ENCODE measurements at regions not wholly inside any gene's neighbourhood (a gene's known extent, or its start where the extent isn't known, plus 50 kb on each side); places are given as distances from the start of the nearest gene placed in this dataset.

DNA sequence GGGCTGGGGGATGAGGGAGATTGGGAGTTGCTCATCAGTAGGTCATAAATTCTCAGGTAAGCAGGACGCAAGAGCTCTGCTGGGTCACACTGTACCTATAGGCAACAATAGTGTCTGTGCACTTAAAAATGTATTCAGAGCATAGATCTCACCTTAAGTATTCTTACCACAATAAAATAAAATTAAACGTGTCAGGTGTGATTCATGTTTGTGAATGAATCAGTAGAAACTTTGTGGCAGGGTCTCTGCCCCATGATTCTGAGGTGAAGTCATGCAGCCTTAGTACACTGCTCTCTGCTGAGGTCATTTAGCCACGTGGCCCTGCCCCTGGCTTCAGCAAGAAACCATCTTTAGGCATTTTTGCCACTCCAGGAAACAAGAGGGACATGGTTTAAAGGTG, 253.8 kb downstream of the FBXO15 start:
- whole genome bisulfite sequencing = 66% methylated on average over 3 of the region's 3 CpGs

More for the DNA sequence above, 253.8 kb downstream of the FBXO15 start:
- no peak for DNase-seq (ENCODE audit: low spot score)
- H3K9ac ChIP-seq (ENCODE audit: low read depth in 1 of 2, low read length in 2 of 2) = no peak overlapping the region
- H3K27me3 ChIP-seq (ENCODE audit: control insufficient read depth in 4 of 4, insufficient read depth in 4 of 4, low read length in 3 of 4) = peaks cover 0 to 4% (median 0%) of the 10 kb centered on the region in 4 donors
- H3K27ac ChIP-seq (ENCODE audit: low read depth in 1 of 2, low read length in 2 of 2) = no peak overlapping the region
- TF ChIP-seq SP1 (IDR thresholded peaks at IDR 0.05) = no peak
- no peak for TF ChIP-seq EGR1 (IDR thresholded peaks at IDR 0.05; ENCODE audit: low read depth in 2 of 2)
- no peak for TF ChIP-seq YY1 (IDR thresholded peaks at IDR 0.05)
- TF ChIP-seq HNF4G (IDR thresholded peaks at IDR 0.05) = no peak
- TF ChIP-seq, protein P1, sequence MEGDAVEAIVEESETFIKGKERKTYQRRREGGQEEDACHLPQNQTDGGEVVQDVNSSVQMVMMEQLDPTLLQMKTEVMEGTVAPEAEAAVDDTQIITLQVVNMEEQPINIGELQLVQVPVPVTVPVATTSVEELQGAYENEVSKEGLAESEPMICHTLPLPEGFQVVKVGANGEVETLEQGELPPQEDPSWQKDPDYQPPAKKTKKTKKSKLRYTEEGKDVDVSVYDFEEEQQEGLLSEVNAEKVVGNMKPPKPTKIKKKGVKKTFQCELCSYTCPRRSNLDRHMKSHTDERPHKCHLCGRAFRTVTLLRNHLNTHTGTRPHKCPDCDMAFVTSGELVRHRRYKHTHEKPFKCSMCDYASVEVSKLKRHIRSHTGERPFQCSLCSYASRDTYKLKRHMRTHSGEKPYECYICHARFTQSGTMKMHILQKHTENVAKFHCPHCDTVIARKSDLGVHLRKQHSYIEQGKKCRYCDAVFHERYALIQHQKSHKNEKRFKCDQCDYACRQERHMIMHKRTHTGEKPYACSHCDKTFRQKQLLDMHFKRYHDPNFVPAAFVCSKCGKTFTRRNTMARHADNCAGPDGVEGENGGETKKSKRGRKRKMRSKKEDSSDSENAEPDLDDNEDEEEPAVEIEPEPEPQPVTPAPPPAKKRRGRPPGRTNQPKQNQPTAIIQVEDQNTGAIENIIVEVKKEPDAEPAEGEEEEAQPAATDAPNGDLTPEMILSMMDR (IDR thresholded peaks at IDR 0.05; ENCODE audit: low read depth, low read length, missing input control) = no peak
- TF ChIP-seq NR2F2 (IDR thresholded peaks at IDR 0.05) = no peak
- TF ChIP-seq, protein P2, sequence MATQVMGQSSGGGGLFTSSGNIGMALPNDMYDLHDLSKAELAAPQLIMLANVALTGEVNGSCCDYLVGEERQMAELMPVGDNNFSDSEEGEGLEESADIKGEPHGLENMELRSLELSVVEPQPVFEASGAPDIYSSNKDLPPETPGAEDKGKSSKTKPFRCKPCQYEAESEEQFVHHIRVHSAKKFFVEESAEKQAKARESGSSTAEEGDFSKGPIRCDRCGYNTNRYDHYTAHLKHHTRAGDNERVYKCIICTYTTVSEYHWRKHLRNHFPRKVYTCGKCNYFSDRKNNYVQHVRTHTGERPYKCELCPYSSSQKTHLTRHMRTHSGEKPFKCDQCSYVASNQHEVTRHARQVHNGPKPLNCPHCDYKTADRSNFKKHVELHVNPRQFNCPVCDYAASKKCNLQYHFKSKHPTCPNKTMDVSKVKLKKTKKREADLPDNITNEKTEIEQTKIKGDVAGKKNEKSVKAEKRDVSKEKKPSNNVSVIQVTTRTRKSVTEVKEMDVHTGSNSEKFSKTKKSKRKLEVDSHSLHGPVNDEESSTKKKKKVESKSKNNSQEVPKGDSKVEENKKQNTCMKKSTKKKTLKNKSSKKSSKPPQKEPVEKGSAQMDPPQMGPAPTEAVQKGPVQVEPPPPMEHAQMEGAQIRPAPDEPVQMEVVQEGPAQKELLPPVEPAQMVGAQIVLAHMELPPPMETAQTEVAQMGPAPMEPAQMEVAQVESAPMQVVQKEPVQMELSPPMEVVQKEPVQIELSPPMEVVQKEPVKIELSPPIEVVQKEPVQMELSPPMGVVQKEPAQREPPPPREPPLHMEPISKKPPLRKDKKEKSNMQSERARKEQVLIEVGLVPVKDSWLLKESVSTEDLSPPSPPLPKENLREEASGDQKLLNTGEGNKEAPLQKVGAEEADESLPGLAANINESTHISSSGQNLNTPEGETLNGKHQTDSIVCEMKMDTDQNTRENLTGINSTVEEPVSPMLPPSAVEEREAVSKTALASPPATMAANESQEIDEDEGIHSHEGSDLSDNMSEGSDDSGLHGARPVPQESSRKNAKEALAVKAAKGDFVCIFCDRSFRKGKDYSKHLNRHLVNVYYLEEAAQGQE (IDR thresholded peaks at IDR 0.05) = no peak
- TF ChIP-seq, protein P3, sequence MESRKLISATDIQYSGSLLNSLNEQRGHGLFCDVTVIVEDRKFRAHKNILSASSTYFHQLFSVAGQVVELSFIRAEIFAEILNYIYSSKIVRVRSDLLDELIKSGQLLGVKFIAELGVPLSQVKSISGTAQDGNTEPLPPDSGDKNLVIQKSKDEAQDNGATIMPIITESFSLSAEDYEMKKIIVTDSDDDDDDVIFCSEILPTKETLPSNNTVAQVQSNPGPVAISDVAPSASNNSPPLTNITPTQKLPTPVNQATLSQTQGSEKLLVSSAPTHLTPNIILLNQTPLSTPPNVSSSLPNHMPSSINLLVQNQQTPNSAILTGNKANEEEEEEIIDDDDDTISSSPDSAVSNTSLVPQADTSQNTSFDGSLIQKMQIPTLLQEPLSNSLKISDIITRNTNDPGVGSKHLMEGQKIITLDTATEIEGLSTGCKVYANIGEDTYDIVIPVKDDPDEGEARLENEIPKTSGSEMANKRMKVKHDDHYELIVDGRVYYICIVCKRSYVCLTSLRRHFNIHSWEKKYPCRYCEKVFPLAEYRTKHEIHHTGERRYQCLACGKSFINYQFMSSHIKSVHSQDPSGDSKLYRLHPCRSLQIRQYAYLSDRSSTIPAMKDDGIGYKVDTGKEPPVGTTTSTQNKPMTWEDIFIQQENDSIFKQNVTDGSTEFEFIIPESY (IDR thresholded peaks at IDR 0.05) = no peak
- TF ChIP-seq, protein P4, sequence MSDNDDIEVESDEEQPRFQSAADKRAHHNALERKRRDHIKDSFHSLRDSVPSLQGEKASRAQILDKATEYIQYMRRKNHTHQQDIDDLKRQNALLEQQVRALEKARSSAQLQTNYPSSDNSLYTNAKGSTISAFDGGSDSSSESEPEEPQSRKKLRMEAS (IDR thresholded peaks at IDR 0.05) = no peak
- no peak for TF ChIP-seq TAF1 (conservative IDR thresholded peaks at IDR 0.05)
- no peak for TF ChIP-seq JUND (IDR thresholded peaks at IDR 0.05)
- TF ChIP-seq, protein P5, sequence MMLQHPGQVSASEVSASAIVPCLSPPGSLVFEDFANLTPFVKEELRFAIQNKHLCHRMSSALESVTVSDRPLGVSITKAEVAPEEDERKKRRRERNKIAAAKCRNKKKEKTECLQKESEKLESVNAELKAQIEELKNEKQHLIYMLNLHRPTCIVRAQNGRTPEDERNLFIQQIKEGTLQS (IDR thresholded peaks at IDR 0.05) = no peak
- no peak for TF ChIP-seq GABPA (IDR thresholded peaks at IDR 0.05 in 1 of 2, conservative IDR thresholded peaks at IDR 0.05 in 1 of 2)
- TF ChIP-seq FOXA1 (IDR thresholded peaks at IDR 0.05) = no peak
- no peak for TF ChIP-seq RAD21 (IDR thresholded peaks at IDR 0.05)
- TF ChIP-seq FOXA2 (IDR thresholded peaks at IDR 0.05) = no peak
- no peak for TF ChIP-seq RXRA (IDR thresholded peaks at IDR 0.05)
- no peak overlapping the region for H3K4me3 ChIP-seq (ENCODE audit: low read depth in 1 of 3, low read length in 3 of 3)
- H3K4me1 ChIP-seq (ENCODE audit: control insufficient read depth in 4 of 4, insufficient read depth in 4 of 4, low read length in 3 of 4) = no peaks in the 10 kb centered on the region
- no peaks in the 10 kb centered on the region for H3K36me3 ChIP-seq (ENCODE audit: control insufficient read depth in 4 of 4, insufficient read depth in 3 of 4, low read depth in 1 of 4, low read length in 3 of 4)
- no peaks in the 10 kb centered on the region for H3K9me3 ChIP-seq (ENCODE audit: control insufficient read depth in 4 of 4, low read length in 3 of 4)

Data from liver (tissue), 8 donors.